GM21528 (cell line): ENCODE measurements at regions not wholly inside any gene's neighbourhood (a gene's known extent, or its start where the extent isn't known, plus 50 kb on each side); places are given as distances from the start of the nearest gene placed in this dataset.

Experiments
- ATAC-seq: cut with Tn5 transposase; IDR thresholded peaks from one replicate; pipeline ENCODE4 v1.9.1; 2021; ENCODE audit warnings: mild to moderate bottlenecking, moderate library complexity; ENCODE audit not compliant: unreplicated experiment, low FRiP score

DNA sequence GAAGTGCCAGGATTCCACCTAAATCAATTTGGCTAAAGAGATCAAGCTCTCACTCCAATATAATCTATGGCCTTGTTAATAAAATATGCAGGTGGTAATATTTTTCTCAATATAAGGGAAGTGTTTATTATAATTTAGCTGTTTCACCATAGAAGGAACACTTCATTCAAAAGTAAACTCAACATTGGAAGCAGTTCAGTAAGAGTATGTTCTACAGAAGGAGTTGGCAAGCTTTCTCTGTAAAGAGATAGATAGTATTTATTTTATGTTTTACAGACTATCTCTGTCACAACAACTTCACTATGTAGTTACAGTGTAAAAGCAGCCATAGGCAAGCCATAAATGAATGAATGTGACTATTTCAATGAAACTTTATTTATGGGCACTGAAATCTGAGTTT is 313.6 kb upstream of the ANO3 start:
- no peak for ATAC-seq

- ATAC-seq = no peak
Measured at GRCh38 chr11:26019386-26019785, 312.5 kb upstream of the ANO3 start.

GRCh38 chr11:26021017-26021416 is 310.9 kb upstream of the ANO3 start:
- ATAC-seq = no peak

DNA sequence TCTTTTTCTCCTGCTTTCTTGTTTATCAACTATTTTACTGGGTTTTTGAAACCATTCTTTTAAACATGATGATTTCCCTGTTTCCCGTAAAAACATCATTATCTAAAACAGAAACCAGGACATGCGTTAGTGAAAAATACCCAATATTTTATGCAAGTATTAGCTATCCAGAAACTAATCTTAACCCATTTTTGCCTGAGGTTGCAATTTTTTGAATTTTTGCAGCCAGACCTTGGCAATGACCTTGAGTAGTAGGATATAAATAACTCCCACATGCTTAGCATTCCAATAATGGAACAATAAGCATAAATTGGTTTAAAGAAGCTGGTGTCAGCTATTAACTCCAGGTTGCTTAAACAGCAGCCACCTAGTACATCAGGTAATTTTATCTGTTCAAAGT is 308.9 kb upstream of the ANO3 start:
- no peak for ATAC-seq

- ATAC-seq = no peak
Measured at GRCh38 chr11:26025676-26026075, 306.3 kb upstream of the ANO3 start.

DNA sequence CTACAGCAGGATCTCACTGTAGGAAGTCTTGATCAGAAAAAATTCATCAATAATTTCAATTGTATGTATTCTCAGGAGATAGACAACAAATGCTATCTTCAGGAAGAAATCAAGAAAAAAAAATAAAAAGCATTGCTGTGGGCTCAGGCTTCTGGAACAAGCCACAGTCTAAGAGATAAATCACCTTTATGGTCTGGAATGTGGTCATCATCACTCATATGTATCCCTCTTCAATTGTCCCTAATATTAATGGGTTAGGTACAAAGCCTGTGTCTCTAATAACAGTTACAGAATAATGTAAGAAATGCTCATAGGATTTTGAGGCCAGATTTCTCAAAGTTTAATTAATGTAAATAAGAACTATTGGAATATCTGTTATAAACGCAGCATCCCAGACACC is 305.9 kb upstream of the ANO3 start:
- no peak for ATAC-seq

GRCh38 chr11:26027887-26028286 is 304.0 kb upstream of the ANO3 start:
- peak; percentile 69 for ATAC-seq

- peak; percentile 54 for ATAC-seq
Measured at GRCh38 chr11:26028393-26028911, 303.5 kb upstream of the ANO3 start.

DNA sequence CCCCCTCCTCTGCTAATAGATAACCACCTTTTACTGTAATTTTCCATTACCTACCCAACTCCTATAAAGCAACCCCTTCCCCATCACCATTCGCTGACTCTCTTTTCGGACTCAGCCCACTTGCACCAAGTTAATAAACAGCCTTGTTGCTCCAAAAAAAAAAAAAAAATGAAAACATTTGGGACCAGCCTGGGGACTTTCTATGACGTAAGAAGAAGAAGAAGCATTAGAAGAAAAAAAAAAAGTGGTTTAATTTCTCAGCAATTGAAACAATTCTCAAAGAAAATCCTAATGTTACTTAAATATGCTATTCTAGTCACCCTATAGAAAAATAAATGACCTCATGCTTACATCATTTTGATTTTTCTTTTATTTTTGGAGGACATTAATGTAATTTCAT is 301.5 kb upstream of the ANO3 start:
- no peak for ATAC-seq

DNA sequence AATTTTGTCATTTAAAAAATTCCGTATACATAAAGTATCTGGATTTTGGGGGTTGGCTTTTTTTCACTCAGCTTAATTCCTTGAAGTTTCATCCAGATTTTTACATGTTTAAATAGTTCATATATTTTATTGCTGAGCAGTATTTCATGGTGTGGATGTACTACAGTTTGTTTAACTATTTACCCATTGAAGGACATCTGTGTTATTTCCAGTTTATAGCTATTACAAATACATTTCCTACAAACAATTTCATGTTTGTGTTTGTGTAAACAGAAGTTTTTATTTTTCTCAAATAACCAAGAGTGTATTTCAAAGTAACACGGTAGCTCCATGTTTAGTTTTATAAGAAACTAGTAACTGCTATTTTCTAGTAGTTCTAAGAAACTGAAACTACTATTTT is 299.7 kb upstream of the ANO3 start:
- ATAC-seq = no peak

GRCh38 chr11:26035696-26036095 is 296.2 kb upstream of the ANO3 start:
- ATAC-seq = no peak

DNA sequence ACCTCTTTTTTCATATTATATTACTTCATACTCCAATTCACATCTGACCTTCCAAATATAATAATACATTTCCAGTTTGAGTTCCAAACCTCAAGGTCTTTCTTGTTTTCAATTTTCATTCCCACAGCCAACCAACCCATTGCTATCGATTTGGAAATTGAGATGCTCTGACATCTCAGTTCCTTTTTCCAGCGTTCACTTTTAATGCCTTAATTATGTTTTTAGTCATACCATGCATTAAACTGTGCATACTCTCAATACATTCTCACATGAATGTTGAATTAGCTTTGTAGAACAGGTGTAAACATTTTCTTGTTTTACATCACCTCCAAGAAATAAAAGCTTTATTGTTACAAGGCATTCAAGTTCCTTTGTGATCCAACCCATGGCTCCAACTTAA is 294.2 kb upstream of the ANO3 start:
- ATAC-seq = no peak

GRCh38 chr11:26040339-26040738 is 291.6 kb upstream of the ANO3 start:
- ATAC-seq = no peak

GRCh38 chr11:26042113-26042512 is 289.8 kb upstream of the ANO3 start:
- no peak for ATAC-seq

- peak; percentile 77 for ATAC-seq
Measured at GRCh38 chr11:26043665-26044064, 288.3 kb upstream of the ANO3 start.

GRCh38 chr11:26044389-26044788 is 287.5 kb upstream of the ANO3 start:
- no peak for ATAC-seq

- ATAC-seq = no peak
Measured at GRCh38 chr11:26045082-26045481, 286.8 kb upstream of the ANO3 start.

DNA sequence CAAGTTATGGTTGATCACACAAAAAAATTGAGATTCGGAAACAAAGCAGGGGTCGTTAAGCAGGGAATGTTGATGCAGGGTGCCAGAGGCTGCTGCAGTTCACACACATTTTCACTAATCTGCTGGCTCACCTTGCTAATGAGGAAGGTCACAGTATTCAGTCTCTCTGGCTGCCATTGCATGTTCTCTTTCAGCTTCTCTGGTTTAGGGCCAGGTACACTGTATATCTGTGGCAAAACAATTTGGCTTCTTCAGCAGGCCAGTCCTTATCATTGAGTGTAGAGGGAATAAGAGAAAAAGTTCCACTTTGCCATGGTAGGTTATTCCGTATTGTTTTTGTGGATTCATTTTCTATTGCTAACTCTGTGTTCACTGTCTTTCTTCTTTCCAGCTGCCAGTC is 283.7 kb upstream of the ANO3 start:
- no peak for ATAC-seq

- no peak for ATAC-seq
Measured at GRCh38 chr11:26053966-26054365, 278.0 kb upstream of the ANO3 start.

DNA sequence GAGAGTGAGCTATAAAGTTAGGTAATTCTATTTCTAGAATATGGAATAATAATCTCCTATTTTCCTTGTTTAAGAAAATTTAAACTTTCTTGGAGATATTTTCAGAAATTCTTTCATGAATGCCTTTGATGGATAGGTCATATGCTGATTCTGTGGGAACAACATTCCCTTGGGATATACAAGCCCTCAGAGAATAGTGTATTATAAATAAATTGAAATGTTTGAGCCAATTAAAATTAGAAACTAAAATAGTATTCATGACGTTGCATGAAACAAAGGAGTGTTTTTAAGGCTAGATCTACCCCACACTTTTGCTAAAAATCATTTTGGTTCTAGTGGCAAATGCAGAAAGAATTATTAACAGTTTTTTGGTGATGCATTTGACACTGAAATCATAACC is 269.3 kb upstream of the ANO3 start:
- ATAC-seq = no peak

GRCh38 chr11:26063915-26064314 is 268.0 kb upstream of the ANO3 start:
- peak; percentile 53 for ATAC-seq

- ATAC-seq = no peak
Measured at GRCh38 chr11:26065944-26066343, 266.0 kb upstream of the ANO3 start.

- no peak for ATAC-seq
Measured at GRCh38 chr11:26070714-26071380, 261.1 kb upstream of the ANO3 start.
